Middle frontal gyrus (tissue), 1 donor: ENCODE measurements at regions not wholly inside any gene's neighbourhood (a gene's known extent, or its start where the extent isn't known, plus 50 kb on each side); places are given as distances from the start of the nearest gene placed in this dataset.

Experiments used
- DNase-seq: peaks from one replicate; pipeline ENCODE4 v3.0.0-alpha.2; 2015; ENCODE audit warnings: low spot score; ENCODE audit errors: extremely low spot score

- no peak for DNase-seq
Measured at GRCh38 chr4:180757927-180758326, 1485.3 kb upstream of the TENM3 start.

GRCh38 chr4:180766045-180766444 is 1477.2 kb upstream of the TENM3 start:
- DNase-seq = no peak

GRCh38 chr4:180766944-180767729 is 1476.1 kb upstream of the TENM3 start:
- no peak for DNase-seq

DNA sequence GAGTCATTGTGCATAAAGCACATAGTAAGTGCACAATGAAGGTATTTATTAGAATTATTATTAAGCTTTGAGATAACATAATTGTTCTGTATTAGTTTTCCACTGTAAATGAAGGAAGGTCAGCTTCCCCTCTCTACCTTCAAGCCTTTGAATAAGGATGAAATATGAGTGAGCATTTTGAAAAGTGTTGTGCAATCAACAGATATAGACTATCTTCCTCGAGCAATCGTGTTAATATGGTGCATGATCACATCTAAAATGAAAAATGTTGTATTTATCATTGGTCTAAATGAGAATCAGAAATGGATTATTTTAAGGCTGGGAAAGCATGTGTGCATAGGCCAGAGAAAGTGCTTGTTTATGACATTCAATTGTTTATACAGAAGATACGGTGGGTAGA is 1474.6 kb upstream of the TENM3 start:
- no peak for DNase-seq

DNA sequence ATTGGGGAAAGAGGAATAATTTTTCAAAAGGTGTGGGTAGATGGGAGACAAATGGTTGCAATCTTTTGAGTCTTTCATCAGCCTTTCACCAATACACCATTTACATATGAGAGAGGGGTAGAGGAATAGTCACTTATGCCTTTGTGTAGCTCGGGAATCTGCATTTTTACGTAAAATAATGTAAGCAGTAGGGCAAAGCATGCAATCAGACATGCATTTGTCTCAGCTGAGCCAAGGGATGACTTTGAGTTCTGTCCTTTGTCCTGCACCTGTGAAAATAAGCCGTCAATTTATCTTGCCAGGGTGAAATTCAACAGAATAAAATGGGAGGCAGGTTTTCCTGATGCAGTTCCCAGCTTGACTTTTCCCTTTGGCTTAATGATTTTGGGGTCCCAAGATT is 1473.4 kb upstream of the TENM3 start:
- no peak for DNase-seq

- no peak for DNase-seq
Measured at GRCh38 chr4:180770265-180770664, 1472.9 kb upstream of the TENM3 start.

DNA sequence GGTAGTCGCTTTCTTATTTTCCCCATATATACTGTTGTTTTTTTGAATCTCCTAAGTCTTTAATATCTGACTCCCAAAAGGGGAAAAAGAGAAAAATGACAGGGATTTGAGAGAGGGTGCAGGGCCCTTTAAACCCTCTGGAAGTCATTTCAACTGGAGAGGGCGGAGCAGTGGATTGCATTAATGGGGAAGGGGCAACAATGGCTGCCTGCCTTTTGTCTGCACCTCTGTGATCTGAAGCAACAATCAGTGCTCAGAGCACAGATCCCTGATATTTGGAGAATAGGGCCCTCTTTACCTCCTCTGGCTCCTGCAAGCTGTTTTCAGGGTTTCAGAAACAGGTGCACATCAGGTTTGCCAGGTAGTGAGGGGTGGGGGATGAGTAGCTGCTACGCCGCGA is 1458.3 kb upstream of the TENM3 start:
- no peak for DNase-seq

GRCh38 chr4:180788729-180789128 is 1454.5 kb upstream of the TENM3 start:
- no peak for DNase-seq

DNA sequence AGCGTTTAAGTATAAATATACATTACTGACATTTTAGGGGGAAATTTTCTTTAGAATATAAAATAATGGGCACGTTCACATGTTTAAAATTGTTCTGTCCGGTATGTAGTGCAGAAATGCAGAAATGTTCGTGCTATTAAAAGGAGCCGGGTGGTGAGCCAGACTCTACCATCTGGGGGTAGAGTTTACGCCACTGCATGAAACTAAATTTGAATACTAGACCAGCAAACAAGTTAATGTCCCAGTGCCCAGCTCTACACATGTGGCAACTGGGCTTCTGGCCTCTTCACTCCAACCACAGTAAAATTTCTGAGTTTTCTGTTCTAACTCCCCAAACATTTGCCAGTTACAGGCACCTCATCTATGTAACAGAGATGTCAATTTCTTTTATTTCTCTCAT is 1453.3 kb upstream of the TENM3 start:
- DNase-seq = no peak

- DNase-seq = no peak
Measured at GRCh38 chr4:180790471-180790870, 1452.7 kb upstream of the TENM3 start.

- DNase-seq = no peak
Measured at GRCh38 chr4:180792541-180792940, 1450.7 kb upstream of the TENM3 start.

- DNase-seq = no peak
Measured at GRCh38 chr4:180794333-180794732, 1448.9 kb upstream of the TENM3 start.

DNA sequence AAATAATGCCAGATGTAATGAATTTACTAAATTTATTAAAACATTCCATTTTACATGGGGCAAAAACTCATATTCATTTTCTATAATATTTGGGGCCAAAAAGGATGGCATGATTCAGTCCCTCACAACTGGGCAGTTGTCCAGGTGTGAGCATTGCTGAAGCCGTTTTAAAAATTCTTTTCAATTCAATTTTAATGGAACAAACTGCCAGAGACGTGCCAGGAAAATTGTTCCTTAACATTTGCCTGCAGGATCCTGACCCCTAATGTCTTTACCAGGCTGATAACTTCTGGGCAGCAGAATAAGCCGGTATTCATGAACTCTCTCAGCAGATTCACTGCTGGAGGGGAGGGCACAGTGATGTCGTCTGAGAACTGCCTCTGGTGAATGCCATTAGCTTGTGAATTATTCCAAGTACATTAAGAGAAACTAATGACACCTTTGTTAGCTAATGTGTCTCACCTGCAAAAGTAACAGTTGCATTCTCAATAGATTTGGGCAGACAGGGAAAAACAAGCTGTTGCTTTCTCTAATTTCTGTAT is 1445.1 kb upstream of the TENM3 start:
- no peak for DNase-seq

- no peak for DNase-seq
Measured at GRCh38 chr4:180799798-180800197, 1443.4 kb upstream of the TENM3 start.

DNA sequence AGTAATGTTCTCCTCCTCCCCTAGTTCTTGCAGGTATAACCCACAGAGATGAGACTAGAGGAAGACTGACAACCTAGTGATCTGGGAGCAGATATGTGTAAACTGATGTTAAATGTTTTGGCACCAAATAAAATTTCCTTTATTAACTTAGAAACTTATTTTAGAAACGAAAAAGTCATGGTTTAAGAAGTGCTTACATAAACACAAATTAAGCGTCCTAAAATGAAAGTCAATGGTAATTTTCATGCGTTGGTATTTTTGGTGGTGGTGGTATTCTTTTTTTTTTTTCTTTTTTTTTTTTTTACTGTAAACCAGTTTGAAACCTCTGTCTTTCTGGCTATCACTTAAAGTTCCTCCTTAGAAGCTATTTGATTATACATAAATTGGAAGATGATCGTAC is 1438.1 kb upstream of the TENM3 start:
- no peak for DNase-seq

- no peak for DNase-seq
Measured at GRCh38 chr4:180808862-180809261, 1434.3 kb upstream of the TENM3 start.

GRCh38 chr4:180809439-180809838 is 1433.8 kb upstream of the TENM3 start:
- no peak for DNase-seq

- no peak for DNase-seq
Measured at GRCh38 chr4:180810581-180810980, 1432.6 kb upstream of the TENM3 start.

DNA sequence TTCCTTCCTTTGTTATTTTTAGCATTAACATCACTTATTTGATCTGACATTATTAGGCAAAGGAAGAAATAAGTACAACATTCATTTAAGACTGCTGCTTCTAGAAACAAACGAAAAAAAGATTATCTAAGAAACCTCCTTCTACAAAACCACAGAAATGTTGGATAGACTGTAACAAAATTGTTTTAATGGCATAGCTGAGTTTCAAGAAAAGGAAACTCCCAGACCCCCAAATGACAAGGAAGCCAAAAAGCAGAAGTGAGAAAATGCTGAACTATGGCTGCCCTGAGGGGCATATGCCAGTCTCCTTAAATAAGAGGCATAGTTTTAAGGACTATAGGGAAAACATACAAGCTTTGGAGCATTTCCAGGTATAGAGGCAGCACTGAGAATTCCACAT is 1431.6 kb upstream of the TENM3 start:
- no peak for DNase-seq

DNA sequence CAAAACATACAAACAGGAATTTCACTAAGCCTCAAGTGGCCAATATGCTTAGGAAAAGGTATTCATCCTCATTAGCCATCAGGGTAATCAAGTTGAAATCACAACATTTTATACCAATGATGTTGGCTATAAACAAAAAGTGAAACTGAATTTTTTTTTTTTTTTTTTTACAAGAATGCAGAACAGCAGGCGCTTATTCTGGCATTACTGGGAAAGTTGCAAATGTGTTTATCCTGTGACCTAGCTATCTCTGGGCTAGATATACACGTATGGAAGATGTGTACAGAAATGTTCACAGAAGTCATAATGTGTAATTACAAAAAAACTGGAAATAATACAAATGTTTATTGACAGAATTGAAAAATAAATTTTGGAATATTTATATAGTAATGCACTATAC is 1430.4 kb upstream of the TENM3 start:
- DNase-seq = no peak

- no peak for DNase-seq
Measured at GRCh38 chr4:180814875-180815417, 1428.3 kb upstream of the TENM3 start.

- DNase-seq = no peak
Measured at GRCh38 chr4:180817529-180817928, 1425.7 kb upstream of the TENM3 start.

- no peak for DNase-seq
Measured at GRCh38 chr4:180823108-180823507, 1420.1 kb upstream of the TENM3 start.
